Neural cell (in vitro differentiated cells): ENCODE measurements at regions not wholly inside any gene's neighbourhood (a gene's known extent, or its start where the extent isn't known, plus 50 kb on each side); places are given as distances from the start of the nearest gene placed in this dataset.

Experiments used
- CTCF ChIP-seq: fragments of 450-650 bp; IDR thresholded peaks from 2 replicates; pipeline ENCODE4 v1.5.1; 2014; ENCODE audit warnings: antibody characterized with exemption, mild to moderate bottlenecking, moderate library complexity; ENCODE audit not compliant: poor library complexity, severe bottlenecking
- RAD21 ChIP-seq: fragments of 450-650 bp; conservative IDR thresholded peaks from 2 replicates; pipeline ENCODE4 v1.6.1; 2014; ENCODE audit warnings: antibody characterized with exemption, mild to moderate bottlenecking, moderate library complexity
- REST ChIP-seq: IDR thresholded peaks from 2 replicates; pipeline ENCODE4 v1.6.1; 2012; ENCODE audit warnings: borderline replicate concordance

- TF ChIP-seq CTCF (no peak), RAD21 (no peak), REST (no peak)
Observed at GRCh38 chr7:69049326-69049725, 548.9 kb upstream of the AUTS2 start.
